HepG2 (cell line): ENCODE measurements at regions not wholly inside any gene's neighbourhood (a gene's known extent, or its start where the extent isn't known, plus 50 kb on each side); places are given as distances from the start of the nearest gene placed in this dataset.

Experiments used
- ATAC-seq: fragments of 200-7000 bp; cut with Tn5 transposase; 3 replicates; pipeline ENCODE4 v1.9.1; 2020; ENCODE audit warnings: mild to moderate bottlenecking, moderate library complexity
- BruUV-seq: library from RNA; stranded (reverse); fragments of 400-500 nt; replicated peaks from 2 replicates; lab custom pipeline; 2021; lab: Mats Ljungman, UMichigan
- CTCF ChIA-PET: fragments of 300-600 bp; formaldehyde crosslinking; extraction: SDS; loops from one replicate; lab custom pipeline; 2021; ENCODE audit warnings: low total read pairs, inconsistent platforms, low intra/inter-chr PET ratio; lab: Yijun Ruan, JAX
- POLR2A ChIA-PET: fragments of 350-600 bp; sonication (Branson Sonifier 250); formaldehyde crosslinking; loops from one replicate; lab custom pipeline; 2020; ENCODE audit warnings: antibody characterized with exemption, inconsistent platforms; lab: Yijun Ruan, JAX
- DNase-seq: peaks from one replicate; pipeline ENCODE4 v3.0.0-alpha.2; 2015; ENCODE audit warnings: low spot score
- FAIRE-seq: peaks from 3 replicates; lab custom pipeline; 2011; peaks lifted over from hg19 to GRCh38; lab: Jason Lieb, UNC
- H2AFZ ChIP-seq: one replicate; pipeline ENCODE4 v1.6.1; 2011; ENCODE audit warnings: low read length, inconsistent platforms
- H3K27ac ChIP-seq: fragments of 300-600 bp; 3 replicates; pipeline ENCODE4 v1.8.0; 2011; ENCODE audit warnings: mixed run types, mild to moderate bottlenecking, mixed read lengths, low read length, inconsistent platforms; ENCODE audit not compliant: insufficient read depth; ENCODE audit errors: extremely low read length
- H3K27me3 ChIP-seq, 2 experiments: fragments of 200-600 bp in 1 of 2; 2 replicates in 1 of 2; 3 replicates in 1 of 2; pipeline versions ENCODE4 v1.6.0 to v1.8.0; 2011; ENCODE audit warnings: low read length in 2 of 2, mild to moderate bottlenecking in 2 of 2, moderate library complexity in 2 of 2, inconsistent platforms in 1 of 2; ENCODE audit not compliant: insufficient read depth in 2 of 2, control insufficient read depth in 1 of 2
- H3K36me3 ChIP-seq, 2 experiments: fragments of 200-600 bp in 1 of 2; replicated peaks in 1 of 2; 2 replicates in 1 of 2; 3 replicates in 1 of 2; pipeline versions ENCODE4 v1.5.1 to v1.8.0; 2011; ENCODE audit warnings: low read length in 2 of 2, inconsistent platforms in 1 of 2; ENCODE audit not compliant: insufficient read depth in 2 of 2, control insufficient read depth in 1 of 2
- H3K4me1 ChIP-seq: 2 replicates; pipeline ENCODE4 v1.5.1; 2012; ENCODE audit warnings: low read length, inconsistent platforms; ENCODE audit not compliant: insufficient read depth
- H3K4me2 ChIP-seq: 2 replicates; pipeline ENCODE4 v1.6.0; 2011; ENCODE audit warnings: low read depth, low read length, inconsistent platforms
- H3K4me3 ChIP-seq, 3 experiments: fragments of 200-600 bp in 1 of 3; sonication (generic), shearing (Covaris generic) in 1 of 3; replicated peaks in 1 of 3; 2 replicates each; pipeline ENCODE4 v1.5.1; 2011 to 2016; ENCODE audit warnings: low read length in 3 of 3, inconsistent platforms in 2 of 3, low read depth in 2 of 3, mild to moderate bottlenecking in 2 of 3, control low read depth in 1 of 3, mixed read lengths in 1 of 3; ENCODE audit not compliant: insufficient read depth in 1 of 3
- H3K79me2 ChIP-seq: one replicate; pipeline ENCODE4 v1.6.1; 2011; ENCODE audit warnings: low read length, inconsistent platforms; ENCODE audit not compliant: insufficient read depth
- H3K9ac ChIP-seq: 2 replicates; pipeline ENCODE4 v1.6.0; 2011; ENCODE audit warnings: mild to moderate bottlenecking, low read depth, low read length, inconsistent platforms; ENCODE audit not compliant: insufficient read depth
- H3K9me3 ChIP-seq: 2 replicates; pipeline ENCODE4 v1.5.1; 2012; ENCODE audit warnings: mild to moderate bottlenecking, low read length
- H4K20me1 ChIP-seq: 2 replicates; pipeline ENCODE4 v1.6.0; 2011; ENCODE audit warnings: inconsistent platforms, mild to moderate bottlenecking, low read length, moderate library complexity; ENCODE audit not compliant: insufficient read depth
- CBX2 ChIP-seq, 2 experiments: fragments of 200-600 bp in 1 of 2; sonication (generic); formaldehyde crosslinking in 1 of 2; IDR thresholded peaks; 2 replicates each; pipeline versions ENCODE4 v1.7.0 to v1.8.1; 2018 to 2022; ENCODE audit warnings: low read depth in 2 of 2, low read length in 1 of 2, mild to moderate bottlenecking in 1 of 2, missing genetic modification reagents in 1 of 2
- EEA1 ChIP-seq: sonication (generic); formaldehyde crosslinking; IDR thresholded peaks from 2 replicates; pipeline ENCODE4 v1.5.1; 2020; ENCODE audit warnings: mild to moderate bottlenecking, missing genetic modification reagents, borderline replicate concordance
- HES4 ChIP-seq: sonication (generic); formaldehyde crosslinking; IDR thresholded peaks from 2 replicates; pipeline ENCODE4 v1.9.0; 2021; ENCODE audit warnings: mild to moderate bottlenecking, missing genetic modification reagents, borderline replicate concordance
- KAT8 ChIP-seq: IDR thresholded peaks from 2 replicates; pipeline ENCODE4 v1.6.1; 2016; ENCODE audit warnings: missing genetic modification reagents, missing compliant biosample characterization
- MYC ChIP-seq: sonication (generic); formaldehyde crosslinking; IDR thresholded peaks from 2 replicates; pipeline ENCODE4 v1.9.0; 2021; ENCODE audit warnings: missing genetic modification reagents, borderline replicate concordance
- MYNN ChIP-seq: sonication (generic); formaldehyde crosslinking; IDR thresholded peaks from 2 replicates; pipeline ENCODE4 v1.4.0; 2020; ENCODE audit warnings: mild to moderate bottlenecking, low read depth, missing genetic modification reagents
- POLR2AphosphoS5 ChIP-seq: IDR thresholded peaks from 2 replicates; pipeline ENCODE4 v1.6.1; 2012; ENCODE audit warnings: low read depth, low read length
- RAD21 ChIP-seq: fragments of 450-650 bp; formaldehyde crosslinking; IDR thresholded peaks from 2 replicates; pipeline ENCODE4 v1.5.0; 2020; ENCODE audit warnings: mild to moderate bottlenecking
- ZFP36L1 ChIP-seq: sonication (generic); formaldehyde crosslinking; IDR thresholded peaks from 2 replicates; pipeline ENCODE4 v1.8.0; 2022; ENCODE audit warnings: mild to moderate bottlenecking, missing genetic modification reagents, moderate library complexity
- ZNF768 ChIP-seq: sonication (generic); formaldehyde crosslinking; IDR thresholded peaks from 2 replicates; pipeline ENCODE4 v1.4.0; 2020; ENCODE audit warnings: missing genetic modification reagents
- in situ Hi-C: cut with HindIII; loops from 2 replicates; pipeline ENCODE4 v1.10.0; 2017; ENCODE audit warnings: low pct_unique_long_range_greater_than_20kb; ENCODE audit not compliant: extremely low pct_ligation_motif_present
- intact Hi-C: fragments of 100-400 bp; cut with micrococcal nuclease; formaldehyde crosslinking; loops from one replicate; pipeline ENCODE4 v1.10.0; 2022; ENCODE audit not compliant: unreplicated experiment
- TF ChIP-seq, protein P1 (sequence below), 2 experiments: IDR thresholded peaks; 2 replicates each; pipeline ENCODE4 v1.6.1; 2011 to 2012; ENCODE audit warnings: low read length in 2 of 2, borderline replicate concordance in 1 of 2, low read depth in 1 of 2, mild to moderate bottlenecking in 1 of 2, moderate library complexity in 1 of 2
- TF ChIP-seq, protein P2 (sequence below): sonication (generic); formaldehyde crosslinking; IDR thresholded peaks from 2 replicates; pipeline ENCODE4 v1.9.0; 2021; ENCODE audit warnings: missing genetic modification reagents, borderline replicate concordance
- TF ChIP-seq, protein P3 (sequence below): sonication (generic); formaldehyde crosslinking; IDR thresholded peaks from 2 replicates; pipeline ENCODE4 v1.4.0; 2020; ENCODE audit warnings: mild to moderate bottlenecking, missing genetic modification reagents

DNA sequence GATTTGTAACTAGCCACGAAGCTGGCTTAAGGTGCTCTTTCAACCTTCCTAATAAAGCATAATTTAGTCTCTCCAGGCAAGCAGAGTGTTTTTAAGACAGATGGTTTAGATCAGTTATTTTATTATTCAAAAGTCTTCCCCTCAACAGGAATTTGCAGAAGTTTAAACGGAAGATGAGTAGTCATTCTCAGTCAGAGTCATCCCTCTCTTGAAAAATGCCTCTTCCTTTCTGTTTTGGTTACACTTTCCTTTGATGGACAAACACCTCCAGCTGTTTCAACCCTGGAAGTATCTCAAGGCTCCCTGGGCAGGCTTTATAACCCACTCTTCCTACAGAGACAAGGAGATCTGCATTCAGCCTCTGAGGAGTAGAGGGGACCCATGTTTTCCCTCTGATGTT lies 60.3 kb upstream of the POU2AF2 start (continued):
- TF ChIP-seq, protein P1, sequence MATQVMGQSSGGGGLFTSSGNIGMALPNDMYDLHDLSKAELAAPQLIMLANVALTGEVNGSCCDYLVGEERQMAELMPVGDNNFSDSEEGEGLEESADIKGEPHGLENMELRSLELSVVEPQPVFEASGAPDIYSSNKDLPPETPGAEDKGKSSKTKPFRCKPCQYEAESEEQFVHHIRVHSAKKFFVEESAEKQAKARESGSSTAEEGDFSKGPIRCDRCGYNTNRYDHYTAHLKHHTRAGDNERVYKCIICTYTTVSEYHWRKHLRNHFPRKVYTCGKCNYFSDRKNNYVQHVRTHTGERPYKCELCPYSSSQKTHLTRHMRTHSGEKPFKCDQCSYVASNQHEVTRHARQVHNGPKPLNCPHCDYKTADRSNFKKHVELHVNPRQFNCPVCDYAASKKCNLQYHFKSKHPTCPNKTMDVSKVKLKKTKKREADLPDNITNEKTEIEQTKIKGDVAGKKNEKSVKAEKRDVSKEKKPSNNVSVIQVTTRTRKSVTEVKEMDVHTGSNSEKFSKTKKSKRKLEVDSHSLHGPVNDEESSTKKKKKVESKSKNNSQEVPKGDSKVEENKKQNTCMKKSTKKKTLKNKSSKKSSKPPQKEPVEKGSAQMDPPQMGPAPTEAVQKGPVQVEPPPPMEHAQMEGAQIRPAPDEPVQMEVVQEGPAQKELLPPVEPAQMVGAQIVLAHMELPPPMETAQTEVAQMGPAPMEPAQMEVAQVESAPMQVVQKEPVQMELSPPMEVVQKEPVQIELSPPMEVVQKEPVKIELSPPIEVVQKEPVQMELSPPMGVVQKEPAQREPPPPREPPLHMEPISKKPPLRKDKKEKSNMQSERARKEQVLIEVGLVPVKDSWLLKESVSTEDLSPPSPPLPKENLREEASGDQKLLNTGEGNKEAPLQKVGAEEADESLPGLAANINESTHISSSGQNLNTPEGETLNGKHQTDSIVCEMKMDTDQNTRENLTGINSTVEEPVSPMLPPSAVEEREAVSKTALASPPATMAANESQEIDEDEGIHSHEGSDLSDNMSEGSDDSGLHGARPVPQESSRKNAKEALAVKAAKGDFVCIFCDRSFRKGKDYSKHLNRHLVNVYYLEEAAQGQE (IDR thresholded peaks at IDR 0.05; ENCODE audit: borderline replicate concordance in 1 of 2, low read depth in 1 of 2, low read length in 2 of 2): no peak
- TF ChIP-seq POLR2AphosphoS5: no peak
- TF ChIP-seq HES4 (CRISPR knock-in tag): no peak
- TF ChIP-seq ZFP36L1 (CRISPR knock-in tag): no peak
- no peak for TF ChIP-seq ZNF768 (CRISPR knock-in tag)
- no peak for TF ChIP-seq EEA1 (CRISPR knock-in tag)

DNA sequence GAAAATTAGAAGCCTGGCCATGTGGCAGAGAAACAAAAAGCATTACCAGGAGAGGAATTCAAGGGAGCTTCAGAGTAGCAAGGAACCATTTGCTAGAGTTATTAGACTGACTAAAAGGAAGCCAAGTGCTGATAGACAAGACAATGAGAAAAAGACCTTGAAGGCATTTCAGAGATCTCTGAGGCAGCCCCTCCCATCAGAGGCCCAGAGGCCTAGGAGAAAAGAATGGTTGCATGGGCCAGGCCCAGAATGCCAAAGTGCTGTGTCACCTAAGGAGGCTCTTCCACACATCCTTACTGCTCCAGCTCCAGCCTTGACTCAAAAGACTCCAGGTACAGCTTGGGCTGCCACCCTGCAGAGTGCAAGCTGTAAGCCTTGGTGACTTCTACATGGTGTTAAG lies 61.8 kb upstream of the POU2AF2 start:
- Histone ChIP-seq H3K79me2 (no peaks in the 10 kb centered on the region), H3K4me2 (no peak overlapping the region), H2AFZ (no peak overlapping the region), H3K27me3 (no peaks in the 10 kb centered on the region; a peak in 1 of 5 replicates), H3K4me1 (no peaks in the 10 kb centered on the region), H3K9me3 (no peaks in the 10 kb centered on the region), H3K27ac (no peak overlapping the region), H3K9ac (no peak overlapping the region), H4K20me1 (no peaks in the 10 kb centered on the region), H3K4me3 (no peak overlapping the region), H3K36me3 (no peaks in the 10 kb centered on the region)
- FAIRE-seq (no peak), DNase-seq (no peak), ATAC-seq (no peak)
- intact Hi-C loops: no loop called here
- in situ Hi-C loops: no loop called here
- no TSS peak for BruUV-seq
- ChIA-PET POLR2A (no interaction called here), CTCF (no interaction called here)
- TF ChIP-seq, protein P2, sequence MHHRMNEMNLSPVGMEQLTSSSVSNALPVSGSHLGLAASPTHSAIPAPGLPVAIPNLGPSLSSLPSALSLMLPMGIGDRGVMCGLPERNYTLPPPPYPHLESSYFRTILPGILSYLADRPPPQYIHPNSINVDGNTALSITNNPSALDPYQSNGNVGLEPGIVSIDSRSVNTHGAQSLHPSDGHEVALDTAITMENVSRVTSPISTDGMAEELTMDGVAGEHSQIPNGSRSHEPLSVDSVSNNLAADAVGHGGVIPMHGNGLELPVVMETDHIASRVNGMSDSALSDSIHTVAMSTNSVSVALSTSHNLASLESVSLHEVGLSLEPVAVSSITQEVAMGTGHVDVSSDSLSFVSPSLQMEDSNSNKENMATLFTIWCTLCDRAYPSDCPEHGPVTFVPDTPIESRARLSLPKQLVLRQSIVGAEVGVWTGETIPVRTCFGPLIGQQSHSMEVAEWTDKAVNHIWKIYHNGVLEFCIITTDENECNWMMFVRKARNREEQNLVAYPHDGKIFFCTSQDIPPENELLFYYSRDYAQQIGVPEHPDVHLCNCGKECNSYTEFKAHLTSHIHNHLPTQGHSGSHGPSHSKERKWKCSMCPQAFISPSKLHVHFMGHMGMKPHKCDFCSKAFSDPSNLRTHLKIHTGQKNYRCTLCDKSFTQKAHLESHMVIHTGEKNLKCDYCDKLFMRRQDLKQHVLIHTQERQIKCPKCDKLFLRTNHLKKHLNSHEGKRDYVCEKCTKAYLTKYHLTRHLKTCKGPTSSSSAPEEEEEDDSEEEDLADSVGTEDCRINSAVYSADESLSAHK (CRISPR knock-in tag): no peak
- TF ChIP-seq, protein P3, sequence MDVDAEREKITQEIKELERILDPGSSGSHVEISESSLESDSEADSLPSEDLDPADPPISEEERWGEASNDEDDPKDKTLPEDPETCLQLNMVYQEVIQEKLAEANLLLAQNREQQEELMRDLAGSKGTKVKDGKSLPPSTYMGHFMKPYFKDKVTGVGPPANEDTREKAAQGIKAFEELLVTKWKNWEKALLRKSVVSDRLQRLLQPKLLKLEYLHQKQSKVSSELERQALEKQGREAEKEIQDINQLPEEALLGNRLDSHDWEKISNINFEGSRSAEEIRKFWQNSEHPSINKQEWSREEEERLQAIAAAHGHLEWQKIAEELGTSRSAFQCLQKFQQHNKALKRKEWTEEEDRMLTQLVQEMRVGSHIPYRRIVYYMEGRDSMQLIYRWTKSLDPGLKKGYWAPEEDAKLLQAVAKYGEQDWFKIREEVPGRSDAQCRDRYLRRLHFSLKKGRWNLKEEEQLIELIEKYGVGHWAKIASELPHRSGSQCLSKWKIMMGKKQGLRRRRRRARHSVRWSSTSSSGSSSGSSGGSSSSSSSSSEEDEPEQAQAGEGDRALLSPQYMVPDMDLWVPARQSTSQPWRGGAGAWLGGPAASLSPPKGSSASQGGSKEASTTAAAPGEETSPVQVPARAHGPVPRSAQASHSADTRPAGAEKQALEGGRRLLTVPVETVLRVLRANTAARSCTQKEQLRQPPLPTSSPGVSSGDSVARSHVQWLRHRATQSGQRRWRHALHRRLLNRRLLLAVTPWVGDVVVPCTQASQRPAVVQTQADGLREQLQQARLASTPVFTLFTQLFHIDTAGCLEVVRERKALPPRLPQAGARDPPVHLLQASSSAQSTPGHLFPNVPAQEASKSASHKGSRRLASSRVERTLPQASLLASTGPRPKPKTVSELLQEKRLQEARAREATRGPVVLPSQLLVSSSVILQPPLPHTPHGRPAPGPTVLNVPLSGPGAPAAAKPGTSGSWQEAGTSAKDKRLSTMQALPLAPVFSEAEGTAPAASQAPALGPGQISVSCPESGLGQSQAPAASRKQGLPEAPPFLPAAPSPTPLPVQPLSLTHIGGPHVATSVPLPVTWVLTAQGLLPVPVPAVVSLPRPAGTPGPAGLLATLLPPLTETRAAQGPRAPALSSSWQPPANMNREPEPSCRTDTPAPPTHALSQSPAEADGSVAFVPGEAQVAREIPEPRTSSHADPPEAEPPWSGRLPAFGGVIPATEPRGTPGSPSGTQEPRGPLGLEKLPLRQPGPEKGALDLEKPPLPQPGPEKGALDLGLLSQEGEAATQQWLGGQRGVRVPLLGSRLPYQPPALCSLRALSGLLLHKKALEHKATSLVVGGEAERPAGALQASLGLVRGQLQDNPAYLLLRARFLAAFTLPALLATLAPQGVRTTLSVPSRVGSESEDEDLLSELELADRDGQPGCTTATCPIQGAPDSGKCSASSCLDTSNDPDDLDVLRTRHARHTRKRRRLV (CRISPR knock-in tag): no peak
- TF ChIP-seq MYC (CRISPR knock-in tag) (no peak), MYNN (CRISPR knock-in tag) (no peak), KAT8 (CRISPR knock-in tag) (no peak), CBX2 (IDR thresholded peaks at IDR 0.05; ENCODE audit: low read depth, low read length) (no peak), CBX2 (CRISPR knock-in tag; IDR thresholded peaks at IDR 0.05; ENCODE audit: low read depth) (no peak), RAD21 (CRISPR knock-in tag) (no peak)
